ENCODE measurements at regions not wholly inside any gene's neighbourhood (a gene's known extent, or its start where the extent isn't known, plus 50 kb on each side); places are given as distances from the start of the nearest gene placed in this dataset.

GRCh38 chr3:127337911-127338531, 50.2 kb upstream of the PRR20G start:
- DNase-seq: no peak
